ENCODE measurements at regions not wholly inside any gene's neighbourhood (a gene's known extent, or its start where the extent isn't known, plus 50 kb on each side); places are given as distances from the start of the nearest gene placed in this dataset.

DNA sequence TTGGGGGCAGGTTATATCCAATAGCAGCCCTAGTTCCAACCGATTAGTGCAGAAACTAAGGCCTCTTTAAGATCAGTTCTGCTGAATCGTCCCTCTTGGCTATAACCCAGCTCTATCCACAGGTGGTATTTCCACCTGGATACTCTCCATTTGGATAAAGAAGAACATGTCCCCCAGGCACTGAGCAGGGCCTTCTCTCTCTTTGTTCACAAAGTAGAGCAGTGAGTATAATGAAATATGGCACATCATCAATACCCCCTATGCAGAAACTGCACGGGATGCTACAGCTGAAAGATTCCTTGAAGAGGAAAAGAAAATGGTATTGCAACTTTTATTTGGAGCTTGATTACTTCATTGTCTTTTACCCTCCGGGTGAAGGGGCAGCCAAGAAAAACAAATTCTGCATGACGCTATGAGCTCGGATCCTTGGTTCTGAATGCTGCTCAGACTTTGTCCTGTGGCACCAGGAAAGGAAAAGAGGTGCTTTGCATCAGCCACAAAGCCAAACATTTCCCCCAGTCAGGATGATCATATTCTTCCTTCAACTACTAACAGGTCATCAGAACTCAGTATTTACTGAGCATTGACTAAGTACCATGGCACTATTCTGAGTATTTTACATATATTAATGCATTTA is 399.7 kb downstream of the NPIPA8 start:
- no peaks in the 10 kb centered on the region for H3K27me3 Mint-ChIP-seq
- no peak overlapping the region for H3K27ac Mint-ChIP-seq
- H3K4me1 Mint-ChIP-seq: peaks cover 19% of the 10 kb centered on the region
- no peaks in the 10 kb centered on the region for H3K27me3 ChIP-seq (replicated peaks in 1 of 4; ENCODE audit: control extremely low read depth in 1 of 4, control insufficient read depth in 3 of 4, insufficient read depth in 4 of 4, low read length in 3 of 4)
- H3K4me2 ChIP-seq (replicated peaks; ENCODE audit: low read depth, low read length, poor library complexity, severe bottlenecking): no peak overlapping the region
- H3K27ac ChIP-seq (ENCODE audit: low read length in 2 of 2): no peak overlapping the region
- ChIA-PET POLR2A (no interaction called here), CTCF (no interaction called here)
- H3K36me3 ChIP-seq (replicated peaks in 1 of 2; ENCODE audit: control extremely low read depth in 1 of 2, control insufficient read depth in 1 of 2, extremely low read depth in 1 of 2, insufficient read depth in 2 of 2, low read length in 1 of 2): no peaks in the 10 kb centered on the region
- H3K4me1 ChIP-seq (ENCODE audit: control insufficient read depth in 2 of 2, insufficient read depth in 2 of 2, low read length in 2 of 2): peaks cover 8 to 14% of the 10 kb centered on the region in 2 donors
- H3K4me3 Mint-ChIP-seq: no peak overlapping the region
- H3K9me3 ChIP-seq (ENCODE audit: control extremely low read depth in 1 of 3, control insufficient read depth in 2 of 3, insufficient read depth in 1 of 3, low read length in 2 of 3): no peaks in the 10 kb centered on the region
- H3K9ac ChIP-seq (ENCODE audit: low read length): no peak overlapping the region
- TF ChIP-seq, protein P1, sequence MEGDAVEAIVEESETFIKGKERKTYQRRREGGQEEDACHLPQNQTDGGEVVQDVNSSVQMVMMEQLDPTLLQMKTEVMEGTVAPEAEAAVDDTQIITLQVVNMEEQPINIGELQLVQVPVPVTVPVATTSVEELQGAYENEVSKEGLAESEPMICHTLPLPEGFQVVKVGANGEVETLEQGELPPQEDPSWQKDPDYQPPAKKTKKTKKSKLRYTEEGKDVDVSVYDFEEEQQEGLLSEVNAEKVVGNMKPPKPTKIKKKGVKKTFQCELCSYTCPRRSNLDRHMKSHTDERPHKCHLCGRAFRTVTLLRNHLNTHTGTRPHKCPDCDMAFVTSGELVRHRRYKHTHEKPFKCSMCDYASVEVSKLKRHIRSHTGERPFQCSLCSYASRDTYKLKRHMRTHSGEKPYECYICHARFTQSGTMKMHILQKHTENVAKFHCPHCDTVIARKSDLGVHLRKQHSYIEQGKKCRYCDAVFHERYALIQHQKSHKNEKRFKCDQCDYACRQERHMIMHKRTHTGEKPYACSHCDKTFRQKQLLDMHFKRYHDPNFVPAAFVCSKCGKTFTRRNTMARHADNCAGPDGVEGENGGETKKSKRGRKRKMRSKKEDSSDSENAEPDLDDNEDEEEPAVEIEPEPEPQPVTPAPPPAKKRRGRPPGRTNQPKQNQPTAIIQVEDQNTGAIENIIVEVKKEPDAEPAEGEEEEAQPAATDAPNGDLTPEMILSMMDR (IDR thresholded peaks at IDR 0.05): no peak
- TF ChIP-seq EZH2 (IDR thresholded peaks at IDR 0.05; ENCODE audit: borderline replicate concordance, insufficient read depth, low read depth, low read length, poor library complexity, severe bottlenecking): no peak
- no peak for DNase-seq
- no peak overlapping the region for H2AFZ ChIP-seq (ENCODE audit: insufficient read depth, low read depth, low read length, poor library complexity, severe bottlenecking)
- H4K20me1 ChIP-seq (ENCODE audit: control insufficient read depth, insufficient read depth, low read length, poor library complexity, severe bottlenecking): no peaks in the 10 kb centered on the region
- 94% methylated on average over 4 of the region's 6 CpGs for WGBS (ENCODE audit: insufficient coverage)
- H3K79me2 ChIP-seq (ENCODE audit: control insufficient read depth, insufficient read depth, low read length): no peaks in the 10 kb centered on the region
- intact Hi-C loops (cut with micrococcal nuclease): no loop called here
- H3K4me3 ChIP-seq (ENCODE audit: control extremely low read depth in 1 of 5, extremely low read depth in 1 of 5, insufficient read depth in 1 of 5, low read depth in 2 of 5, low read length in 4 of 5): no peak overlapping the region
- no peak for ATAC-seq (ENCODE audit: low read depth)
- H3K9me3 Mint-ChIP-seq (ENCODE audit: insufficient read depth): no peaks in the 10 kb centered on the region

DNA sequence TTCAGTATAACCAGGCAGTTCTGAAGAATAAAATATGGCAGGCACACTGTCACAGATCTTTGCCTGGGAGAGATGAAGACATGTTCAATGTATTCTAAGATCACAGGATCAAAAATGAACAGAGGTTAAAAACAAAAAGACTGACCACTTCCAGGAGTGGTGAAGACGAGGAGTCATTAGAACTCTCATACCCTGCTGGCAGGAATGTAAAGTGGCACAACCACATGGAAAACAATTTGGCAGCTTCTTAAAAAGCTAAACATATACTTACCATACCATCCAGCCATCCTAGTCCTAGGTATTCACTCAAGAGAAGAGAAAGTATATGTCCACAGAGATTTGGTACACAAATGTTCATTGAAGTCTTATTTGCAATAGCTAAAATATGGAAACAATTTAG is 406.3 kb downstream of the NPIPA8 start:
- POLR2A ChIA-PET: no interaction called here
- WGBS (ENCODE audit: insufficient coverage): 100% methylated on average over 1 of the region's 1 CpG

More for the DNA sequence above, 406.3 kb downstream of the NPIPA8 start:
- Mint-ChIP-seq H3K4me1 (no peaks in the 10 kb centered on the region), H3K27ac (no peak overlapping the region), H3K9me3 (ENCODE audit: insufficient read depth) (no peaks in the 10 kb centered on the region), H3K4me3 (no peak overlapping the region), H3K27me3 (peaks cover 14% of the 10 kb centered on the region)
- H4K20me1 ChIP-seq (ENCODE audit: control insufficient read depth, insufficient read depth, low read length, poor library complexity, severe bottlenecking): no peaks in the 10 kb centered on the region
- no peak for TF ChIP-seq EZH2 (IDR thresholded peaks at IDR 0.05; ENCODE audit: borderline replicate concordance, insufficient read depth, low read depth, low read length, poor library complexity, severe bottlenecking)
- TF ChIP-seq, protein P1 (IDR thresholded peaks at IDR 0.05): no peak
- no peaks in the 10 kb centered on the region for H3K4me1 ChIP-seq (ENCODE audit: control insufficient read depth in 2 of 2, insufficient read depth in 2 of 2, low read length in 2 of 2)
- intact Hi-C loops (cut with micrococcal nuclease): no loop called here
- no peaks in the 10 kb centered on the region for H3K9me3 ChIP-seq (ENCODE audit: control extremely low read depth in 1 of 3, control insufficient read depth in 2 of 3, insufficient read depth in 1 of 3, low read length in 2 of 3)
- no peaks in the 10 kb centered on the region for H3K36me3 ChIP-seq (replicated peaks in 1 of 2; ENCODE audit: control extremely low read depth in 1 of 2, control insufficient read depth in 1 of 2, extremely low read depth in 1 of 2, insufficient read depth in 2 of 2, low read length in 1 of 2)
- no peak overlapping the region for H3K4me3 ChIP-seq (ENCODE audit: control extremely low read depth in 1 of 5, extremely low read depth in 1 of 5, insufficient read depth in 1 of 5, low read depth in 2 of 5, low read length in 4 of 5)
- DNase-seq: no peak
- no peak for ATAC-seq (ENCODE audit: low read depth)
- CTCF ChIA-PET: no interaction called here
- no peak overlapping the region for H3K4me2 ChIP-seq (replicated peaks; ENCODE audit: low read depth, low read length, poor library complexity, severe bottlenecking)
- no peaks in the 10 kb centered on the region for H3K79me2 ChIP-seq (ENCODE audit: control insufficient read depth, insufficient read depth, low read length)
- no peak overlapping the region for H3K9ac ChIP-seq (ENCODE audit: low read length)
- no peak overlapping the region for H3K27ac ChIP-seq (ENCODE audit: low read length in 2 of 2)
- H2AFZ ChIP-seq (ENCODE audit: insufficient read depth, low read depth, low read length, poor library complexity, severe bottlenecking): no peak overlapping the region
- no peaks in the 10 kb centered on the region for H3K27me3 ChIP-seq (replicated peaks in 1 of 4; ENCODE audit: control extremely low read depth in 1 of 4, control insufficient read depth in 3 of 4, insufficient read depth in 4 of 4, low read length in 3 of 4)

All from B cell (primary cell).